HEK293 (cell line): ENCODE measurements at regions not wholly inside any gene's neighbourhood (a gene's known extent, or its start where the extent isn't known, plus 50 kb on each side); places are given as distances from the start of the nearest gene placed in this dataset.

Source experiments
- CTCF ChIA-PET: fragments of 350-600 bp; formaldehyde crosslinking; extraction: SDS; loops from one replicate; lab custom pipeline; 2021; ENCODE audit warnings: antibody characterized with exemption; lab: Yijun Ruan, JAX
- POLR2A ChIA-PET: fragments of 300-600 bp; formaldehyde crosslinking; extraction: SDS; loops from one replicate; lab custom pipeline; 2020; ENCODE audit warnings: antibody characterized with exemption, inconsistent platforms; lab: Yijun Ruan, JAX
- H3K27ac ChIP-seq: fragments of 200-500 bp; sonication (Bioruptor generic); 2 replicates; pipeline ENCODE4 v1.5.1; 2014; ENCODE audit warnings: low read depth, low read length, control low read depth, inconsistent platforms; ENCODE audit errors: extremely low read depth
- H3K36me3 ChIP-seq, 2 experiments: fragments of 200-500 bp in 1 of 2; sonication (Bioruptor generic) in 1 of 2; 1 replicate in 1 of 2; 2 replicates in 1 of 2; pipeline ENCODE4 v1.5.1; 2014 to 2017; ENCODE audit warnings: inconsistent platforms in 2 of 2, low read length in 2 of 2; ENCODE audit not compliant: control insufficient read depth in 2 of 2, insufficient read depth in 1 of 2
- H3K4me1 ChIP-seq: fragments of 200-500 bp; sonication (Bioruptor generic); 2 replicates; pipeline ENCODE4 v1.5.1; 2014; ENCODE audit warnings: mild to moderate bottlenecking, low read length, inconsistent platforms; ENCODE audit not compliant: control insufficient read depth, insufficient read depth
- H3K4me3 ChIP-seq: 2 replicates; pipeline ENCODE4 v1.5.1; 2011; ENCODE audit warnings: low read depth, mild to moderate bottlenecking, control low read depth, low read length, moderate library complexity
- H3K9me3 ChIP-seq: fragments of 200-500 bp; sonication (Bioruptor generic); 2 replicates; pipeline ENCODE4 v1.5.1; 2014; ENCODE audit warnings: low read depth, low read length, inconsistent platforms; ENCODE audit not compliant: control insufficient read depth, insufficient read depth
- GLIS1 ChIP-seq: fragments of 450-650 bp; formaldehyde crosslinking; IDR thresholded peaks from 2 replicates; pipeline ENCODE4 v1.5.1; 2016; ENCODE audit warnings: missing biosample characterization, missing genetic modification characterization
- HOXA7 ChIP-seq: sonication (generic); formaldehyde crosslinking; IDR thresholded peaks from 2 replicates; pipeline ENCODE4 v1.8.1; 2022; ENCODE audit warnings: missing genetic modification reagents, borderline replicate concordance
- SCRT2 ChIP-seq: fragments of 450-650 bp; formaldehyde crosslinking; IDR thresholded peaks from 2 replicates; pipeline ENCODE4 v1.5.1; 2016; ENCODE audit warnings: missing biosample characterization, missing genetic modification characterization
- SP7 ChIP-seq: fragments of 450-650 bp; formaldehyde crosslinking; IDR thresholded peaks from 2 replicates; pipeline ENCODE4 v1.5.1; 2016; ENCODE audit warnings: missing biosample characterization, missing genetic modification characterization
- ZBTB21 ChIP-seq: fragments of 450-650 bp; formaldehyde crosslinking; IDR thresholded peaks from 2 replicates; pipeline ENCODE4 v1.5.1; 2017; ENCODE audit warnings: missing biosample characterization, missing genetic modification characterization
- ZNF16 ChIP-seq: fragments of 450-650 bp; formaldehyde crosslinking; IDR thresholded peaks from 2 replicates; pipeline ENCODE4 v1.5.1; 2016; ENCODE audit warnings: low read depth, missing biosample characterization, missing genetic modification characterization
- ZNF202 ChIP-seq: fragments of 450-650 bp; formaldehyde crosslinking; IDR thresholded peaks from 2 replicates; pipeline ENCODE4 v1.5.1; 2016; ENCODE audit warnings: missing biosample characterization, missing genetic modification characterization, borderline replicate concordance
- ZNF214 ChIP-seq: fragments of 450-650 bp; formaldehyde crosslinking; IDR thresholded peaks from 2 replicates; pipeline ENCODE4 v1.5.1; 2017; ENCODE audit warnings: missing biosample characterization, mild to moderate bottlenecking, missing genetic modification characterization, borderline replicate concordance
- ZNF292 ChIP-seq: fragments of 450-650 bp; formaldehyde crosslinking; IDR thresholded peaks from 2 replicates; pipeline ENCODE4 v1.5.1; 2016; ENCODE audit warnings: low read depth, missing biosample characterization, missing genetic modification characterization, borderline replicate concordance
- ZNF335 ChIP-seq: fragments of 450-650 bp; formaldehyde crosslinking; conservative IDR thresholded peaks from 2 replicates; pipeline ENCODE4 v1.5.1; 2016; ENCODE audit warnings: missing biosample characterization, missing genetic modification characterization
- ZNF366 ChIP-seq: fragments of 450-650 bp; formaldehyde crosslinking; conservative IDR thresholded peaks from 2 replicates; pipeline ENCODE4 v1.5.1; 2016; ENCODE audit warnings: missing biosample characterization, missing genetic modification characterization
- ZNF629 ChIP-seq: fragments of 450-650 bp; formaldehyde crosslinking; IDR thresholded peaks from 2 replicates; pipeline ENCODE4 v1.5.1; 2017; ENCODE audit warnings: missing biosample characterization, missing genetic modification characterization
- ZNF658 ChIP-seq: fragments of 450-650 bp; formaldehyde crosslinking; IDR thresholded peaks from 2 replicates; pipeline ENCODE4; 2016; ENCODE audit warnings: missing biosample characterization, missing genetic modification characterization
- ZSCAN23 ChIP-seq: fragments of 450-650 bp; formaldehyde crosslinking; IDR thresholded peaks from 2 replicates; pipeline ENCODE4 v1.5.1; 2016; ENCODE audit warnings: missing biosample characterization, missing genetic modification characterization
- ZXDB ChIP-seq: fragments of 450-650 bp; formaldehyde crosslinking; IDR thresholded peaks from 2 replicates; pipeline ENCODE4 v1.5.1; 2016; ENCODE audit warnings: missing biosample characterization, missing genetic modification characterization
- TF ChIP-seq, protein P1 (sequence below): fragments of 450-650 bp; formaldehyde crosslinking; IDR thresholded peaks from 2 replicates; pipeline ENCODE4 v1.5.1; 2016; ENCODE audit warnings: missing biosample characterization, missing genetic modification characterization
- TF ChIP-seq, protein P2 (sequence below): fragments of 450-650 bp; formaldehyde crosslinking; IDR thresholded peaks from 2 replicates; pipeline ENCODE4 v1.5.1; 2016; ENCODE audit warnings: missing biosample characterization, missing genetic modification characterization
- TF ChIP-seq, protein P3 (sequence below): fragments of 450-650 bp; formaldehyde crosslinking; IDR thresholded peaks from 2 replicates; pipeline ENCODE4 v1.5.1; 2016; ENCODE audit warnings: missing biosample characterization, missing genetic modification characterization
- TF ChIP-seq, protein P4 (sequence below): fragments of 450-650 bp; formaldehyde crosslinking; IDR thresholded peaks from 2 replicates; pipeline ENCODE4 v1.5.1; 2016; ENCODE audit warnings: missing biosample characterization, missing genetic modification characterization
- TF ChIP-seq, protein P5 (sequence below): fragments of 450-650 bp; formaldehyde crosslinking; IDR thresholded peaks from 2 replicates; pipeline ENCODE4 v1.5.1; 2016; ENCODE audit warnings: missing biosample characterization, missing genetic modification characterization
- TF ChIP-seq, protein P6 (sequence below): fragments of 450-650 bp; formaldehyde crosslinking; IDR thresholded peaks from 2 replicates; pipeline ENCODE4 v1.5.1; 2016; ENCODE audit warnings: missing biosample characterization, missing genetic modification characterization

DNA sequence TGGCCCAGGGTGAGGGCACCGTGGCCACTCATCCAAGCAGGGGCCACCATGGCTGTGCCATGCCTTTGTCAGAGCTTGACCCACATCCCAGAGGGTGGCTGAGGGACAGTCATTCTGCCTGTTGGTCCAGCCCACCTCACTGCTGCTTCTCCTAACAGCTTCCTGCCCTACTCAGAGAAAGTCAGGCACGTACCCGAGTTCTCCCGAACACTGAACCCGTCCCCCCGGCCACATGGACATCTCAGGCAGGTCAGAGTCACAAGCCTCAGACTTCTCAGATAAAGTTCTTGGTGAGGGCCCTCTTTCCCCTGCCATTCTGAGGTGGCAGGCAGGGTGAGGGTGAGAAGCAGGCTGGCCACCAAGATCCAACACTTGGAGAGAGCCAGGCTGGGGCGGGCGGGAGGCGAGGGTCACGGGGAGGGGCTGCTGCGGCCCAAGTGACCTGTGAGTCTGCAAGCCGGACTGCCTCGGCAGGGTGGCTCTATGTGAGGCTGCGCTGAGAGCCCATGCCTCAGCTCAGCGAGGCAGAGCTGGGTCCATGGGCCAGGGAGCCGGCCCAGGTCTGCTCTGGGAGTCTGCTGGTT lies 317.8 kb downstream of the TMEM121 start:
- H3K27ac ChIP-seq, result no peak overlapping the region
- no peaks in the 10 kb centered on the region for H3K36me3 ChIP-seq
- no peaks in the 10 kb centered on the region for H3K9me3 ChIP-seq
- TF ChIP-seq, protein P1, sequence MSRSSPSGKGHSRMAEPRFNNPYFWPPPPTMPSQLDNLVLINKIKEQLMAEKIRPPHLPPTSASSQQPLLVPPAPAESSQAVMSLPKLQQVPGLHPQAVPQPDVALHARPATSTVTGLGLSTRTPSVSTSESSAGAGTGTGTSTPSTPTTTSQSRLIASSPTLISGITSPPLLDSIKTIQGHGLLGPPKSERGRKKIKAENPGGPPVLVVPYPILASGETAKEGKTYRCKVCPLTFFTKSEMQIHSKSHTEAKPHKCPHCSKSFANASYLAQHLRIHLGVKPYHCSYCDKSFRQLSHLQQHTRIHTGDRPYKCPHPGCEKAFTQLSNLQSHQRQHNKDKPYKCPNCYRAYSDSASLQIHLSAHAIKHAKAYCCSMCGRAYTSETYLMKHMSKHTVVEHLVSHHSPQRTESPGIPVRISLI, result no peak
- no peak for TF ChIP-seq ZNF335 (tag by site-specific recombination)
- TF ChIP-seq, all 188 proteins: peak for 0
- no peaks in the 10 kb centered on the region for H3K4me1 ChIP-seq
- ChIA-PET POLR2A (no interaction called here), CTCF (no interaction called here)
- H3K4me3 ChIP-seq, result no peak overlapping the region

DNA sequence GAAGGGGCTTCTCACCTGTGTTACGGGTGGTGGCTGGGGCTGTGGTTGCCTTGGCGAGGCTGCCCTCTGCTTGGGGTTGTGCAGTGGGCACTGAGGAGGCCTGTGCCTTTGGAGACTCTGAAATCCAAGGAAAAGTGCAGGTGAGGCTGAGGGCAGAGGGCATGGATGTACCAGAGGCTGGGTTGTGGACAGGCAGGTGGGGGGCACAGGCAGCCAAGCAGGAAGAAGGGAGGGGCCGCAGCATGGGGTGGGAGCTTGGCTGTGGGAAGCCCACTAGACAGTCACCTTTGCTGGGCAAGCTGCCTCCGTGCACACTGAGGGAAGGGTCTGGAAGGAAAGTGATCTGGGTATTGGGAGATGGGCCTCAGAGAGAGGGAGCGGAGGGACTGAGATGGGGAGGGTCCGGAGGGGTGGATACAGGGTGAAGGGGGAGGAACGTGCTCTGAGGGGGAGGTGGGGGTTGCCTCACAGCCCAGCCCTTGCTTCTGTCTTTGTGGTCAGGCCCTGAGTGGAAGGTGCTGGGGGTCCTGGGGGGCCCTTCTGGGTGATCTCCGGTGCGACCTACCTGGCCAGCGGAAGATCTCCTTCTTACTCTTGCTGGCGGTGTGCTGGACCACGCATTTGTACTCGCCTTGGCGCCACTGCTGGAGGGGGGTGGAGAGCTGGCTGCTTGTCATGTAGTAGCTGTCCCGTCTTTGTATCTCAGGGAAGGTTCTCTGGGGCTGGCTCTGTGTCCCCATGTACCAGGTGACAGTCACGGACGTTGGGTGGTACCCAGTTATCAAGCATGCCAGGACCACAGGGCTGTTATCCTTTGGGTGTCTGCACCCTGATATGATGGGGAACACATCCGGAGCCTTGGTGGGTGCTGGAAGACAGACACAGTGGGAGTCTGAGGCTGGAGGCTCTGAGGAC lies 318.7 kb downstream of the TMEM121 start:
- no peaks in the 10 kb centered on the region for H3K9me3 ChIP-seq
- ChIA-PET CTCF (no interaction called here), POLR2A (no interaction called here)
- no peaks in the 10 kb centered on the region for H3K4me1 ChIP-seq
- TF ChIP-seq HOXA7 (CRISPR knock-in tag) (no peak), ZNF16 (no peak), ZNF214 (tag by site-specific recombination) (no peak)
- TF ChIP-seq, protein P2, sequence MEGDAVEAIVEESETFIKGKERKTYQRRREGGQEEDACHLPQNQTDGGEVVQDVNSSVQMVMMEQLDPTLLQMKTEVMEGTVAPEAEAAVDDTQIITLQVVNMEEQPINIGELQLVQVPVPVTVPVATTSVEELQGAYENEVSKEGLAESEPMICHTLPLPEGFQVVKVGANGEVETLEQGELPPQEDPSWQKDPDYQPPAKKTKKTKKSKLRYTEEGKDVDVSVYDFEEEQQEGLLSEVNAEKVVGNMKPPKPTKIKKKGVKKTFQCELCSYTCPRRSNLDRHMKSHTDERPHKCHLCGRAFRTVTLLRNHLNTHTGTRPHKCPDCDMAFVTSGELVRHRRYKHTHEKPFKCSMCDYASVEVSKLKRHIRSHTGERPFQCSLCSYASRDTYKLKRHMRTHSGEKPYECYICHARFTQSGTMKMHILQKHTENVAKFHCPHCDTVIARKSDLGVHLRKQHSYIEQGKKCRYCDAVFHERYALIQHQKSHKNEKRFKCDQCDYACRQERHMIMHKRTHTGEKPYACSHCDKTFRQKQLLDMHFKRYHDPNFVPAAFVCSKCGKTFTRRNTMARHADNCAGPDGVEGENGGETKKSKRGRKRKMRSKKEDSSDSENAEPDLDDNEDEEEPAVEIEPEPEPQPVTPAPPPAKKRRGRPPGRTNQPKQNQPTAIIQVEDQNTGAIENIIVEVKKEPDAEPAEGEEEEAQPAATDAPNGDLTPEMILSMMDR (tag by site-specific recombination), result no peak
- TF ChIP-seq, protein P3, sequence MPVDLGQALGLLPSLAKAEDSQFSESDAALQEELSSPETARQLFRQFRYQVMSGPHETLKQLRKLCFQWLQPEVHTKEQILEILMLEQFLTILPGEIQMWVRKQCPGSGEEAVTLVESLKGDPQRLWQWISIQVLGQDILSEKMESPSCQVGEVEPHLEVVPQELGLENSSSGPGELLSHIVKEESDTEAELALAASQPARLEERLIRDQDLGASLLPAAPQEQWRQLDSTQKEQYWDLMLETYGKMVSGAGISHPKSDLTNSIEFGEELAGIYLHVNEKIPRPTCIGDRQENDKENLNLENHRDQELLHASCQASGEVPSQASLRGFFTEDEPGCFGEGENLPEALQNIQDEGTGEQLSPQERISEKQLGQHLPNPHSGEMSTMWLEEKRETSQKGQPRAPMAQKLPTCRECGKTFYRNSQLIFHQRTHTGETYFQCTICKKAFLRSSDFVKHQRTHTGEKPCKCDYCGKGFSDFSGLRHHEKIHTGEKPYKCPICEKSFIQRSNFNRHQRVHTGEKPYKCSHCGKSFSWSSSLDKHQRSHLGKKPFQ (tag by site-specific recombination), result no peak
- no peak overlapping the region for H3K4me3 ChIP-seq
- no peak overlapping the region for H3K27ac ChIP-seq
- no peaks in the 10 kb centered on the region for H3K36me3 ChIP-seq

DNA sequence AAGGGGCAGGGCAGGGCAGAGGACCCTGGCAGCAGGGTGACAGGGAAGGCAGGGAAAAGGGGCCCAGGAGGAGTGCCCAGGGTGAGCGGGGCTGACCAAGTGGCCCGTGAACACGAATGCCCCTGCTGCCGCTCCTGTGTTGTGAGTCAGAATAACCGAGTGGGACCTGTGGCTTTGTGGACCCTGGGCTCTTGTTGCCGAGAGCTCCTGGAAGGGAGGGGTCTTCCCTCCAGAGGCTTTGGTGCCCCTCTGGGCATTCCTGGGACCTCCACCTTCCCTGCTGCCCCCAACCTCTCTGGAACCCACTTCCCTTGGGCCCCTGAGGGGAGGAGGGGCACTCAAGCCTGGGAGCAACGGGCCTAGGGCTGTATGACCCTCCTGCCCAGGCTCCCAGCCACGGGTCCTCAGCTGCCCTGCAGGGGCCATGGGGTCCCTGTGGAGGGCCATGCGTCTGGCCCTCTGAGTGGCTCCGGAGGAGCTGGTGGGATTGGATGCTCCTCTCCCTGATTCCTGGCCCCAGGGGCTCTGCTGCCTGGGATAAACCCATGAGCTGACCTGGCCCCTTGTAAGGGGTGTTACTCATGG lies 319.4 kb downstream of the TMEM121 start:
- no peaks in the 10 kb centered on the region for H3K9me3 ChIP-seq
- ChIA-PET POLR2A (no interaction called here), CTCF (no interaction called here)
- no peak overlapping the region for H3K4me3 ChIP-seq
- no peak overlapping the region for H3K27ac ChIP-seq
- H3K36me3 ChIP-seq, result no peaks in the 10 kb centered on the region
- no peaks in the 10 kb centered on the region for H3K4me1 ChIP-seq
- TF ChIP-seq ZNF658 (tag by site-specific recombination) (no peak), ZXDB (tag by site-specific recombination) (no peak), ZNF202 (tag by site-specific recombination) (no peak), ZNF629 (no peak), SCRT2 (no peak), GLIS1 (tag by site-specific recombination) (no peak), ZSCAN23 (tag by site-specific recombination) (no peak), ZBTB21 (no peak), ZNF366 (no peak), ZNF292 (no peak), SP7 (tag by site-specific recombination) (no peak)
- TF ChIP-seq, protein P4, sequence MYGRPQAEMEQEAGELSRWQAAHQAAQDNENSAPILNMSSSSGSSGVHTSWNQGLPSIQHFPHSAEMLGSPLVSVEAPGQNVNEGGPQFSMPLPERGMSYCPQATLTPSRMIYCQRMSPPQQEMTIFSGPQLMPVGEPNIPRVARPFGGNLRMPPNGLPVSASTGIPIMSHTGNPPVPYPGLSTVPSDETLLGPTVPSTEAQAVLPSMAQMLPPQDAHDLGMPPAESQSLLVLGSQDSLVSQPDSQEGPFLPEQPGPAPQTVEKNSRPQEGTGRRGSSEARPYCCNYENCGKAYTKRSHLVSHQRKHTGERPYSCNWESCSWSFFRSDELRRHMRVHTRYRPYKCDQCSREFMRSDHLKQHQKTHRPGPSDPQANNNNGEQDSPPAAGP (tag by site-specific recombination), result no peak
- TF ChIP-seq, protein P5, sequence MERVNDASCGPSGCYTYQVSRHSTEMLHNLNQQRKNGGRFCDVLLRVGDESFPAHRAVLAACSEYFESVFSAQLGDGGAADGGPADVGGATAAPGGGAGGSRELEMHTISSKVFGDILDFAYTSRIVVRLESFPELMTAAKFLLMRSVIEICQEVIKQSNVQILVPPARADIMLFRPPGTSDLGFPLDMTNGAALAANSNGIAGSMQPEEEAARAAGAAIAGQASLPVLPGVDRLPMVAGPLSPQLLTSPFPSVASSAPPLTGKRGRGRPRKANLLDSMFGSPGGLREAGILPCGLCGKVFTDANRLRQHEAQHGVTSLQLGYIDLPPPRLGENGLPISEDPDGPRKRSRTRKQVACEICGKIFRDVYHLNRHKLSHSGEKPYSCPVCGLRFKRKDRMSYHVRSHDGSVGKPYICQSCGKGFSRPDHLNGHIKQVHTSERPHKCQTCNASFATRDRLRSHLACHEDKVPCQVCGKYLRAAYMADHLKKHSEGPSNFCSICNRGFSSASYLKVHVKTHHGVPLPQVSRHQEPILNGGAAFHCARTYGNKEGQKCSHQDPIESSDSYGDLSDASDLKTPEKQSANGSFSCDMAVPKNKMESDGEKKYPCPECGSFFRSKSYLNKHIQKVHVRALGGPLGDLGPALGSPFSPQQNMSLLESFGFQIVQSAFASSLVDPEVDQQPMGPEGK (tag by site-specific recombination), result no peak
- TF ChIP-seq, protein P6, sequence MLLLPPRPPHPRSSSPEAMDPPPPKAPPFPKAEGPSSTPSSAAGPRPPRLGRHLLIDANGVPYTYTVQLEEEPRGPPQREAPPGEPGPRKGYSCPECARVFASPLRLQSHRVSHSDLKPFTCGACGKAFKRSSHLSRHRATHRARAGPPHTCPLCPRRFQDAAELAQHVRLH (tag by site-specific recombination), result no peak
